D341Med (cell line): ENCODE measurements at regions not wholly inside any gene's neighbourhood (a gene's known extent, or its start where the extent isn't known, plus 50 kb on each side); places are given as distances from the start of the nearest gene placed in this dataset.
A peak's percentile ranks its signal among the peaks of the same experiment; 100 is the strongest.

Experiments
- DNase-seq: peaks from one replicate; pipeline ENCODE4 v3.0.0; 2012; ENCODE audit warnings: low spot score

- DNase-seq = no peak
Observed at GRCh38 chr7:45455662-45456061, 118.5 kb upstream of the ADCY1 start.

- DNase-seq = no peak
Observed at GRCh38 chr7:45456105-45456504, 118.1 kb upstream of the ADCY1 start.

- DNase-seq = no peak
Observed at GRCh38 chr7:45456747-45457524, 117.2 kb upstream of the ADCY1 start.

GRCh38 chr7:45457591-45457990 is 116.6 kb upstream of the ADCY1 start:
- peak; percentile 39 for DNase-seq

- DNase-seq = no peak
Observed at GRCh38 chr7:45459476-45459875, 114.7 kb upstream of the ADCY1 start.

GRCh38 chr7:45460379-45460778 is 113.8 kb upstream of the ADCY1 start:
- no peak for DNase-seq

- no peak for DNase-seq
Observed at GRCh38 chr7:45461026-45461425, 113.1 kb upstream of the ADCY1 start.

- no peak for DNase-seq
Observed at GRCh38 chr7:45469103-45469502, 105.1 kb upstream of the ADCY1 start.

- DNase-seq = no peak
Observed at GRCh38 chr7:45470031-45470430, 104.1 kb upstream of the ADCY1 start.

GRCh38 chr7:45479781-45480180 is 94.4 kb upstream of the ADCY1 start:
- no peak for DNase-seq

GRCh38 chr7:45482451-45482850 is 91.7 kb upstream of the ADCY1 start:
- no peak for DNase-seq

- DNase-seq = no peak
Observed at GRCh38 chr7:45484094-45484493, 90.1 kb upstream of the ADCY1 start.

GRCh38 chr7:45486575-45486974 is 87.6 kb upstream of the ADCY1 start:
- no peak for DNase-seq

GRCh38 chr7:45494885-45495284 is 79.3 kb upstream of the ADCY1 start:
- no peak for DNase-seq

- DNase-seq = no peak
Observed at GRCh38 chr7:45495618-45496017, 78.5 kb upstream of the ADCY1 start.

GRCh38 chr7:45500257-45500656 is 73.9 kb upstream of the ADCY1 start:
- DNase-seq = no peak

GRCh38 chr7:45501791-45502190 is 72.4 kb upstream of the ADCY1 start:
- no peak for DNase-seq

GRCh38 chr7:45506059-45506458 is 68.1 kb upstream of the ADCY1 start:
- no peak for DNase-seq

GRCh38 chr7:45509222-45509621 is 64.9 kb upstream of the ADCY1 start:
- DNase-seq = no peak

- DNase-seq = no peak
Observed at GRCh38 chr7:45511721-45512597, 62.2 kb upstream of the ADCY1 start.

- no peak for DNase-seq
Observed at GRCh38 chr7:45514944-45515343, 59.2 kb upstream of the ADCY1 start.

GRCh38 chr7:45515346-45515745 is 58.8 kb upstream of the ADCY1 start:
- no peak for DNase-seq
